ENCODE measurements at regions not wholly inside any gene's neighbourhood (a gene's known extent, or its start where the extent isn't known, plus 50 kb on each side); places are given as distances from the start of the nearest gene placed in this dataset.

- TF ChIP-seq EZH2 (IDR thresholded peaks at IDR 0.05; ENCODE audit: borderline replicate concordance, low read depth, low read length) (no peak), SPI1 (IDR thresholded peaks at IDR 0.05; ENCODE audit: borderline replicate concordance, low read depth, low read length) (no peak), KDM1A (IDR thresholded peaks at IDR 0.05) (no peak), SP2 (IDR thresholded peaks at IDR 0.05; ENCODE audit: extremely low read depth, low read depth, low read length, poor library complexity, severe bottlenecking) (no peak), REST (IDR thresholded peaks at IDR 0.05; ENCODE audit: borderline replicate concordance) (peak; percentile 64; the same call in 1 of the 2 replicates), REST (CRISPR knock-in tag; IDR thresholded peaks at IDR 0.05; ENCODE audit: low read depth) (no peak), NONO (IDR thresholded peaks at IDR 0.05; ENCODE audit: low read depth in 2 of 2, low read length in 1 of 2) (no peak), ZNF583 (CRISPR knock-in tag; IDR thresholded peaks at IDR 0.05) (no peak)
Measured at GRCh38 chr18:46393230-46393629, 263.8 kb downstream of the LOXHD1 start.
